Calu3 (cell line): ENCODE measurements at regions not wholly inside any gene's neighbourhood (a gene's known extent, or its start where the extent isn't known, plus 50 kb on each side); places are given as distances from the start of the nearest gene placed in this dataset.

Experiments
- BruUV-seq: library from RNA; stranded (reverse); fragments of 400-500 nt; replicated peaks from 2 replicates; lab custom pipeline; 2021; lab: Mats Ljungman, UMichigan
- CTCF ChIA-PET: fragments of 300-600 bp; sonication (Branson Sonifier 250); formaldehyde crosslinking; loops from one replicate; lab custom pipeline; 2022; ENCODE audit warnings: antibody characterized with exemption; lab: Charles Lee
- DNase-seq: peaks from one replicate; pipeline ENCODE4 v3.0.0; 2022
- H3K27ac Mint-ChIP-seq: one replicate; pipeline ENCODE4 v1.8.0; 2022; ENCODE audit warnings: mixed read lengths; ENCODE audit not compliant: unreplicated experiment
- H3K27me3 Mint-ChIP-seq: one replicate; pipeline ENCODE4 v1.8.0; 2022; ENCODE audit warnings: mixed read lengths; ENCODE audit not compliant: unreplicated experiment
- H3K36me3 Mint-ChIP-seq: one replicate; pipeline ENCODE4 v1.8.0; 2022; ENCODE audit warnings: mild to moderate bottlenecking, moderate library complexity, mixed read lengths; ENCODE audit not compliant: insufficient read depth, unreplicated experiment
- H3K4me1 Mint-ChIP-seq: one replicate; pipeline ENCODE4 v1.8.0; 2022; ENCODE audit warnings: mild to moderate bottlenecking, low read depth, mixed read lengths; ENCODE audit not compliant: unreplicated experiment
- H3K4me3 Mint-ChIP-seq: one replicate; pipeline ENCODE4 v1.8.0; 2022; ENCODE audit warnings: mild to moderate bottlenecking, low read depth, moderate library complexity, mixed read lengths; ENCODE audit not compliant: unreplicated experiment
- H3K9me3 Mint-ChIP-seq: one replicate; pipeline ENCODE4 v1.8.0; 2022; ENCODE audit warnings: low read depth, mixed read lengths; ENCODE audit not compliant: unreplicated experiment
- intact Hi-C: fragments of 100-400 bp; cut with micrococcal nuclease; formaldehyde crosslinking; loops from one replicate; pipeline ENCODE4 v1.10.0; 2022; ENCODE audit not compliant: unreplicated experiment
- TF ChIP-seq, protein P1 (sequence below): fragments of 200-600 bp; IDR thresholded peaks from one replicate; pipeline ENCODE4 v1.8.0; 2022; ENCODE audit warnings: antibody characterized with exemption; ENCODE audit not compliant: unreplicated experiment

DNA sequence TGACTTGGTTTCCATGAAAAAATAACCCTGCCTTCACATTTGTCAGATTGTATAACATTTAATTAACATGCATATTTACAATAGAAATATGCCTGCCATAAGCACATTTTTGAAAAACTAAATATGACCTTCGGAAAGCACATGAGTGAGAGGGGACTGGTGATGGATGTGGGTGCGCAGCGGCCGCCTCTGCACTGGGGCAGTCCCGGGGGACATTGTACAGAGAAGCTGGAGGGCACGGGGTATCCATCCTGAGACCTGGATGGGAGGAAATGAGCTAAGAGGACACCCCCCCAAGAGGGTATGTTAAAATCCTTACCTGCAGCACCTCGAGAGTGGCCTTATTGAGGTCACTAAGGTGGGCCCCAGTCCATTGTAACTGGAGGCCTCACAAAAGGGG is 161.3 kb upstream of the IRX4 start:
- no TSS peak for BruUV-seq
- Mint-ChIP-seq H3K36me3 (no peaks in the 10 kb centered on the region), H3K4me1 (no peaks in the 10 kb centered on the region), H3K9me3 (peaks cover 6% of the 10 kb centered on the region), H3K4me3 (no peak overlapping the region), H3K27me3 (peaks cover 32% of the 10 kb centered on the region), H3K27ac (no peak overlapping the region)
- CTCF ChIA-PET, result no interaction called here
- TF ChIP-seq, protein P1, sequence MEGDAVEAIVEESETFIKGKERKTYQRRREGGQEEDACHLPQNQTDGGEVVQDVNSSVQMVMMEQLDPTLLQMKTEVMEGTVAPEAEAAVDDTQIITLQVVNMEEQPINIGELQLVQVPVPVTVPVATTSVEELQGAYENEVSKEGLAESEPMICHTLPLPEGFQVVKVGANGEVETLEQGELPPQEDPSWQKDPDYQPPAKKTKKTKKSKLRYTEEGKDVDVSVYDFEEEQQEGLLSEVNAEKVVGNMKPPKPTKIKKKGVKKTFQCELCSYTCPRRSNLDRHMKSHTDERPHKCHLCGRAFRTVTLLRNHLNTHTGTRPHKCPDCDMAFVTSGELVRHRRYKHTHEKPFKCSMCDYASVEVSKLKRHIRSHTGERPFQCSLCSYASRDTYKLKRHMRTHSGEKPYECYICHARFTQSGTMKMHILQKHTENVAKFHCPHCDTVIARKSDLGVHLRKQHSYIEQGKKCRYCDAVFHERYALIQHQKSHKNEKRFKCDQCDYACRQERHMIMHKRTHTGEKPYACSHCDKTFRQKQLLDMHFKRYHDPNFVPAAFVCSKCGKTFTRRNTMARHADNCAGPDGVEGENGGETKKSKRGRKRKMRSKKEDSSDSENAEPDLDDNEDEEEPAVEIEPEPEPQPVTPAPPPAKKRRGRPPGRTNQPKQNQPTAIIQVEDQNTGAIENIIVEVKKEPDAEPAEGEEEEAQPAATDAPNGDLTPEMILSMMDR, result no peak
- intact Hi-C loops, result no loop called here
- DNase-seq, result no peak

DNA sequence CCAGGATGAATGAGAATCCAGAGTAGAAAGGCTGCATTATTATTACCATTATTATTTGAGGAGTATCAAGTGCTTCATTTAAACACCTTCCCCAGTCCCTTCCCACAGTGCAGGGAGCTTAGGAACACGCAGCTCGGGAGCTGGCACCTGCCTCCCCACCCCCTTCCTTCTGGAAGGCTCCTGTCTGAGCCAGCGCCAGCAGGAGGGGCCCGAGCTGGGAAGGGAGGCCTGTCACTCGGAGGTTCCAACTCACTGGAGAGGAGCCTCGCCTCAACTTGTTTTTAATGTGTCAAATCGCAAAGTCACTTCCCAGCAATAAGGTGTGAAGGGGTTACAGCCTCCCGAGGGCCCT is 156.4 kb upstream of the IRX4 start:
- DNase-seq, result no peak
- intact Hi-C loops, result no loop called here
- Mint-ChIP-seq H3K36me3 (no peaks in the 10 kb centered on the region), H3K4me3 (no peak overlapping the region), H3K9me3 (peaks cover 2% of the 10 kb centered on the region), H3K4me1 (no peaks in the 10 kb centered on the region), H3K27me3 (peaks cover 34% of the 10 kb centered on the region), H3K27ac (no peak overlapping the region)
- CTCF ChIA-PET, result no interaction called here
- no TSS peak for BruUV-seq
- TF ChIP-seq, protein P1, result no peak

DNA sequence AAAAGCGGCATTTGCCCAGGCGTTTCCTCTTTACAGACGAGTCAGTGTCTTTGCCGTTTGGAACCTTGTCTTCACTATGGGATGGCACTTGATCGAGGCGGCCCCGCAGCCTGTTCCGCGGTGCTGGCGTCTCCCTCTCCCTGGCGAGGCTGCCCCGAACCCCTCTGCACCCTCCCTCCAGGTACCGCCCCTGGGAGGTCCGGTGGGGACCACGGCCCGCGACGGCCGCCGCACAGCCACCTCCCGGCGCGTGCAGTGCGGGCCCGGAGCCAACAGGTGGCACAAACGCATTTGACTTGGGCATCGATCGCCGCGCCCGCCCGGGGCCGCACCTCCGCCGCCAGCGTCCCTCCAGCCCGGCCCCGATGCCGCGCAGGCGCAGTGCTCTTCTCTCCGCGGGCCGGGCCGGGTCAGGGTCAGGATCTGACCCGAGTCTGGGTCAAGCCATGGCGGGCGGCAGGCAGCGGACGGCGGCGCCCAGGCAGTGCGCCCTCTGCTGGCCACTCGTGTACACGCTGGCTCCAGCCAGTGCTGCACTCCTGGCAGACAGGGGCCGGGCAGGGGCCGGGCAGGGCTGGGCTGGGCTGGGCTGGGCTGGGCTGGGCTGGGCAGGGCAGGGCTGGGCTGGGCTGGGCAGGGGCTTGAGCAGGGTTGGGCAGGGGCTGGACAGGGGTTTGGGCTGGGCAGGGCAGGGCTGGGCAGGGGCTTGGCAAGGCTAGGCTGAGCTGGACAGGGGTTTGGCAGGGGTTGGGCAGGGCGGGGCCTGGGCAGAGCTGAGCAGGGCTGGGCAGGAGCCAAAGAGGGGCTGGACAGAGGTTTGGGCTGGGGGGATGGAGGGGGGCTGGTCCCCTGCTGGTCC is 155.8 kb upstream of the IRX4 start:
- H3K9me3 Mint-ChIP-seq, result no peaks in the 10 kb centered on the region
- no TSS peak for BruUV-seq
- H3K4me3 Mint-ChIP-seq, result no peak overlapping the region
- no peaks in the 10 kb centered on the region for H3K4me1 Mint-ChIP-seq
- H3K27me3 Mint-ChIP-seq, result peaks cover 34% of the 10 kb centered on the region
- H3K36me3 Mint-ChIP-seq, result no peaks in the 10 kb centered on the region
- DNase-seq, result no peak
- no peak overlapping the region for H3K27ac Mint-ChIP-seq
- CTCF ChIA-PET, result no interaction called here
- intact Hi-C loops, result no loop called here
- TF ChIP-seq, protein P1, result no peak

DNA sequence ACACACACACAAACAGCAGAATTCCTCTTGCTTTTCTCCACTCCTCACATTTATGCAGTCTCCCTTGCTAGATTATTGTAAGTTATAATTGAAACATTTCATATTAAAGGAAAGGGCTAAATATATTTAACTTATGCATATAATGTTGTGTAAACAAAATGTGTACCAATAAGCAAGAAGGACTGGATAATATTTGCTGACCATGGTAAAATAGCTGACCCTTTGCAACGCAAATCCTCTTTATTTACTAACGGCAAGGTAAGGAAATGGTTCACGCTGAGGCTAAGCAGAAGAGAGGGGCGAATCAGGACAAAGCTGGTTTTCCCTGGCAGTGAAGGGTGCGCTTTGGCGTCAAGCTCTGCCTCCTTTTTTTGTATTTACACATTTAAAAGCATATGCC is 154.2 kb upstream of the IRX4 start:
- CTCF ChIA-PET, result no interaction called here
- Mint-ChIP-seq H3K4me3 (no peak overlapping the region), H3K4me1 (no peaks in the 10 kb centered on the region), H3K36me3 (no peaks in the 10 kb centered on the region), H3K27me3 (peaks cover 48% of the 10 kb centered on the region), H3K9me3 (no peaks in the 10 kb centered on the region), H3K27ac (no peak overlapping the region)
- intact Hi-C loops, result no loop called here
- TF ChIP-seq, protein P1, result no peak
- no TSS peak for BruUV-seq
- DNase-seq, result no peak
